GM23338 (cell line): ENCODE measurements at regions not wholly inside any gene's neighbourhood (a gene's known extent, or its start where the extent isn't known, plus 50 kb on each side); places are given as distances from the start of the nearest gene placed in this dataset.

Source experiments
- ATAC-seq: fragments of 200-7000 bp; cut with Tn5 transposase; 3 replicates; pipeline ENCODE4 v1.9.1; 2020
- DNase-seq: peaks from one replicate; pipeline ENCODE4 v3.0.0-alpha.2; 2015; ENCODE audit warnings: low spot score
- H2AFZ ChIP-seq: fragments of 200-600 bp; sonication (generic); 2 replicates; pipeline ENCODE4 v1.8.0; 2016; ENCODE audit warnings: antibody characterized with exemption, mild to moderate bottlenecking, moderate library complexity
- H3F3A ChIP-seq: fragments of 200-600 bp; sonication (generic); replicated peaks from 2 replicates; pipeline ENCODE4 v1.8.0; 2017; ENCODE audit warnings: antibody characterized with exemption, mixed run types, low read depth
- H3K27ac ChIP-seq: fragments of 200-600 bp; sonication (generic); 2 replicates; pipeline ENCODE4 v1.6.1; 2016; ENCODE audit warnings: low read depth
- H3K27me3 ChIP-seq: fragments of 200-600 bp; sonication (generic); 2 replicates; pipeline ENCODE4 v1.8.0; 2016; ENCODE audit warnings: mild to moderate bottlenecking, mixed run types, moderate library complexity; ENCODE audit not compliant: insufficient read depth
- H3K36me3 ChIP-seq: fragments of 200-600 bp; sonication (generic); 2 replicates; pipeline ENCODE4 v1.8.0; 2016; ENCODE audit warnings: mild to moderate bottlenecking; ENCODE audit not compliant: insufficient read depth
- H3K4me1 ChIP-seq: fragments of 200-600 bp; sonication (generic); 2 replicates; pipeline ENCODE4 v1.8.0; 2016; ENCODE audit warnings: mild to moderate bottlenecking, moderate library complexity; ENCODE audit not compliant: insufficient read depth
- H3K4me2 ChIP-seq: fragments of 200-600 bp; sonication (generic); 2 replicates; pipeline ENCODE4 v1.7.1; 2017; ENCODE audit warnings: mixed run types
- H3K4me3 ChIP-seq: fragments of 200-600 bp; sonication (generic); 2 replicates; pipeline ENCODE4 v1.6.1; 2016; ENCODE audit warnings: mixed run types
- H3K79me2 ChIP-seq: fragments of 200-600 bp; sonication (generic); replicated peaks from 2 replicates; pipeline ENCODE4 v1.8.0; 2017; ENCODE audit warnings: mild to moderate bottlenecking; ENCODE audit not compliant: insufficient read depth
- H3K9me2 ChIP-seq: fragments of 200-600 bp; sonication (generic); 2 replicates; pipeline ENCODE4 v1.8.0; 2017; ENCODE audit not compliant: insufficient read depth
- H4K20me1 ChIP-seq: fragments of 200-600 bp; sonication (generic); replicated peaks from 2 replicates; pipeline ENCODE4 v1.8.0; 2017; ENCODE audit warnings: mild to moderate bottlenecking; ENCODE audit not compliant: insufficient read depth
- H3K27ac Mint-ChIP-seq: 2 replicates; pipeline ENCODE4 v1.8.0; 2020; ENCODE audit warnings: inconsistent platforms, mild to moderate bottlenecking, moderate library complexity, mixed read lengths
- H3K27me3 Mint-ChIP-seq: 3 replicates; pipeline ENCODE4 v1.8.0; 2022; ENCODE audit warnings: low read depth, mild to moderate bottlenecking, moderate library complexity, mixed read lengths, inconsistent platforms; ENCODE audit not compliant: insufficient read depth, poor library complexity
- H3K36me3 Mint-ChIP-seq: 3 replicates; pipeline ENCODE4 v1.8.0; 2021; ENCODE audit warnings: low read depth, mild to moderate bottlenecking, inconsistent platforms, moderate library complexity, mixed read lengths
- H3K4me1 Mint-ChIP-seq: 3 replicates; pipeline ENCODE4 v1.8.0; 2020; ENCODE audit warnings: mild to moderate bottlenecking, inconsistent platforms, mixed read lengths
- H3K4me3 Mint-ChIP-seq: 3 replicates; pipeline ENCODE4 v1.8.0; 2021; ENCODE audit warnings: moderate library complexity, mild to moderate bottlenecking, inconsistent platforms, mixed read lengths
- H3K9me3 Mint-ChIP-seq: 3 replicates; pipeline ENCODE4 v1.8.0; 2020; ENCODE audit warnings: moderate library complexity, mild to moderate bottlenecking, inconsistent platforms, mixed read lengths
- CREB1 ChIP-seq: fragments of 250-450 bp; sonication (Bioruptor Pico); IDR thresholded peaks from 2 replicates; pipeline ENCODE4 v1.5.0; 2020; ENCODE audit warnings: low read depth, mild to moderate bottlenecking, moderate library complexity
- CTCF ChIP-seq, 2 experiments: fragments of 200-600 bp in 1 of 2; sonication (generic) in 1 of 2; conservative IDR thresholded peaks; 2 replicates each; pipeline versions ENCODE4 v1.5.1 to v1.6.1; 2016 to 2017; ENCODE audit warnings: antibody characterized with exemption in 2 of 2, low read depth in 2 of 2, mild to moderate bottlenecking in 2 of 2, moderate library complexity in 1 of 2
- EZH2 ChIP-seq: fragments of 200-600 bp; sonication (generic); IDR thresholded peaks from one replicate; pipeline ENCODE4 v1.8.0; 2017; ENCODE audit warnings: antibody characterized with exemption, mild to moderate bottlenecking, low read depth; ENCODE audit not compliant: unreplicated experiment
- EZH2phosphoT487 ChIP-seq: fragments of 200-600 bp; sonication (generic); IDR thresholded peaks from one replicate; pipeline ENCODE4 v1.8.1; 2018; ENCODE audit warnings: antibody characterized with exemption; ENCODE audit not compliant: unreplicated experiment
- JUNB ChIP-seq: IDR thresholded peaks from one replicate; pipeline ENCODE4 v1.6.1; 2016; ENCODE audit warnings: antibody characterized with exemption; ENCODE audit not compliant: unreplicated experiment
- NANOG ChIP-seq: IDR thresholded peaks from 2 replicates; pipeline ENCODE4 v1.6.1; 2016; ENCODE audit warnings: antibody characterized with exemption, borderline replicate concordance
- POLR2AphosphoS5 ChIP-seq: IDR thresholded peaks from 2 replicates; pipeline ENCODE4 v1.6.1; 2016; ENCODE audit warnings: antibody characterized with exemption, low read depth
- REST ChIP-seq: IDR thresholded peaks from one replicate; pipeline ENCODE4 v1.6.1; 2018; ENCODE audit warnings: antibody characterized with exemption; ENCODE audit not compliant: unreplicated experiment
- STAT1 ChIP-seq: IDR thresholded peaks from one replicate; pipeline ENCODE4 v1.6.1; 2016; ENCODE audit warnings: antibody characterized with exemption; ENCODE audit not compliant: unreplicated experiment
- ZNF114 ChIP-seq: fragments of 250-450 bp; sonication (Bioruptor Pico); IDR thresholded peaks from 2 replicates; pipeline ENCODE4 v1.5.0; 2020; ENCODE audit warnings: mild to moderate bottlenecking, moderate library complexity
- ZNF331 ChIP-seq: fragments of 250-450 bp; sonication (Bioruptor Pico); IDR thresholded peaks from 2 replicates; pipeline ENCODE4 v1.5.0; 2020; ENCODE audit warnings: low read depth, mild to moderate bottlenecking, moderate library complexity
- ZNF462 ChIP-seq: fragments of 250-450 bp; sonication (Bioruptor Pico); IDR thresholded peaks from 2 replicates; pipeline ENCODE4 v1.5.0; 2020; ENCODE audit warnings: mild to moderate bottlenecking, moderate library complexity
- TF ChIP-seq, protein P1 (sequence below): IDR thresholded peaks from 2 replicates; pipeline ENCODE4 v1.6.1; 2016; ENCODE audit warnings: antibody characterized with exemption

DNA sequence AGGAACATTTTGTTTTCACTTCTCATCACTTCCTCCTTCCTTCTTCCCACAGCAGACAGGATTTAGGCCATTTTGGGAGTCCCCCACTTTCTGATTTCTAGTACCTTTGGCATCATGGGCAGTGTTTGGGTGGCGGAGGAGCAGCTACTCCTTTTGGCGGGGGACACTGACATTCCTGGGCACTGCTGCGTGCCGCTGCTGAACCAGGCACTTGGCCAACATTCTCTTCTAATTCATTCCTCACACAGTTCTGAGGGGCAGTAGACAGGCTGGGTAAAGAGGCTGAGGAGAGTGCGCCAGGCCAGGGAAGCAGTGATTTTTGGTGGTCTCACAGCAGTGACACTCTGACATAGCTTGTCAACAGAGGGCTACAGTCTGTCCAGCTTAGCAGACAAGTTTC, 270.2 kb downstream of the LOXHD1 start:
- H3K4me1 ChIP-seq = no peaks in the 10 kb centered on the region
- peaks cover 8% of the 10 kb centered on the region; the same call in 2 of the 3 replicates for H3K4me1 Mint-ChIP-seq
- no peaks in the 10 kb centered on the region for H3F3A ChIP-seq
- no peaks in the 10 kb centered on the region for H3K36me3 ChIP-seq
- no peak overlapping the region for H3K27ac ChIP-seq
- H3K4me3 Mint-ChIP-seq = no peak overlapping the region
- H3K27ac Mint-ChIP-seq = no peak overlapping the region
- no peaks in the 10 kb centered on the region for H3K27me3 ChIP-seq
- no peak for TF ChIP-seq ZNF462 (CRISPR knock-in tag)
- no peak for TF ChIP-seq ZNF114 (CRISPR knock-in tag)
- TF ChIP-seq CTCF (conservative IDR thresholded peaks at IDR 0.05; ENCODE audit: low read depth in 2 of 2) = no peak
- TF ChIP-seq NANOG = no peak
- no peak for TF ChIP-seq REST
- no peak for TF ChIP-seq CREB1
- no peak for TF ChIP-seq EZH2phosphoT487
- TF ChIP-seq POLR2AphosphoS5 = no peak
- TF ChIP-seq EZH2 = no peak
- no peak for TF ChIP-seq JUNB
- TF ChIP-seq ZNF331 (CRISPR knock-in tag) = no peak
- TF ChIP-seq STAT1 = no peak
- TF ChIP-seq, protein P1, sequence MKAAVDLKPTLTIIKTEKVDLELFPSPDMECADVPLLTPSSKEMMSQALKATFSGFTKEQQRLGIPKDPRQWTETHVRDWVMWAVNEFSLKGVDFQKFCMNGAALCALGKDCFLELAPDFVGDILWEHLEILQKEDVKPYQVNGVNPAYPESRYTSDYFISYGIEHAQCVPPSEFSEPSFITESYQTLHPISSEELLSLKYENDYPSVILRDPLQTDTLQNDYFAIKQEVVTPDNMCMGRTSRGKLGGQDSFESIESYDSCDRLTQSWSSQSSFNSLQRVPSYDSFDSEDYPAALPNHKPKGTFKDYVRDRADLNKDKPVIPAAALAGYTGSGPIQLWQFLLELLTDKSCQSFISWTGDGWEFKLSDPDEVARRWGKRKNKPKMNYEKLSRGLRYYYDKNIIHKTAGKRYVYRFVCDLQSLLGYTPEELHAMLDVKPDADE = no peak
- DNase-seq = no peak
- H4K20me1 ChIP-seq = peaks cover 5% of the 10 kb centered on the region; the same call in 1 of the 2 replicates
- no peak overlapping the region for H3K4me2 ChIP-seq
- H2AFZ ChIP-seq = no peak overlapping the region
- H3K9me2 ChIP-seq = no peaks in the 10 kb centered on the region; the same call in 1 of the 2 replicates
- H3K79me2 ChIP-seq = no peaks in the 10 kb centered on the region
- no peaks in the 10 kb centered on the region for H3K36me3 Mint-ChIP-seq
- ATAC-seq = no peak
- peaks cover 6% of the 10 kb centered on the region for H3K27me3 Mint-ChIP-seq
- no peaks in the 10 kb centered on the region for H3K9me3 Mint-ChIP-seq
- H3K4me3 ChIP-seq = no peak overlapping the region
